Esophagus muscularis mucosa (tissue), 4 donors: ENCODE measurements at regions not wholly inside any gene's neighbourhood (a gene's known extent, or its start where the extent isn't known, plus 50 kb on each side); places are given as distances from the start of the nearest gene placed in this dataset.

ENCODE experiments used
- DNase-seq: peaks from one replicate; pipeline ENCODE4 v3.0.0-alpha.2; 2017; ENCODE audit errors: extremely low spot score
- H3K27ac ChIP-seq, 4 donors: fragments of 200-600 bp; sonication (generic); replicated peaks in 1 of 4; 1 replicate in 3 of 4; 2 replicates in 1 of 4; pipeline ENCODE4 v1.5.1; 2016 to 2019; ENCODE audit warnings: mild to moderate bottlenecking in 1 of 4
- H3K27me3 ChIP-seq, 4 donors: fragments of 200-600 bp; sonication (generic); one replicate each; pipeline versions ENCODE4 v1.5.1 to v1.6.0; 2016 to 2019
- H3K36me3 ChIP-seq, 4 donors: fragments of 200-600 bp; sonication (generic); one replicate each; pipeline ENCODE4 v1.5.1; 2016 to 2019
- H3K4me1 ChIP-seq, 4 donors: fragments of 200-600 bp; sonication (generic); one replicate each; pipeline ENCODE4 v1.5.1; 2016 to 2019
- H3K4me3 ChIP-seq, 4 donors: fragments of 200-600 bp; sonication (generic); 1 replicate in 2 of 4; 2 replicates in 2 of 4; pipeline ENCODE4 v1.5.1; 2016 to 2019; ENCODE audit warnings: mild to moderate bottlenecking in 4 of 4, moderate library complexity in 1 of 4
- H3K9me3 ChIP-seq, 4 donors: fragments of 200-600 bp; sonication (generic); 1 replicate in 3 of 4; 2 replicates in 1 of 4; pipeline ENCODE4 v1.5.1; 2016 to 2019
- CTCF ChIP-seq, 3 experiments: fragments of 200-600 bp in 2 of 3; fragments of 450-650 bp in 1 of 3; sonication (generic) in 2 of 3; IDR thresholded peaks; one replicate each; pipeline ENCODE4 v1.5.1; 2017 to 2019; ENCODE audit warnings: antibody characterized with exemption in 3 of 3, mild to moderate bottlenecking in 2 of 3, moderate library complexity in 1 of 3
- EP300 ChIP-seq: sonication (generic); formaldehyde crosslinking; IDR thresholded peaks from one replicate; pipeline ENCODE4 v1.6.1; 2017; ENCODE audit warnings: antibody characterized with exemption
- POLR2A ChIP-seq: fragments of 450-650 bp; IDR thresholded peaks from one replicate; pipeline ENCODE4 v1.6.1; 2017; ENCODE audit warnings: antibody characterized with exemption, moderate library complexity, mild to moderate bottlenecking, low read depth
- POLR2AphosphoS5 ChIP-seq, 2 donors: sonication (generic); formaldehyde crosslinking; IDR thresholded peaks; one replicate each; pipeline ENCODE4 v1.6.1; 2017; ENCODE audit warnings: antibody characterized with exemption in 2 of 2
- WGBS: methylation state at CpG from one replicate; pipeline ENCODE4 v1.1.5; 2018; 5-methylcytosine and 5-hydroxymethylcytosine counted together
- intact Hi-C: fragments of 100-400 bp; cut with DNase I; formaldehyde crosslinking; loops from one replicate; pipeline ENCODE4 v1.15.1; 2023

- no peaks in the 10 kb centered on the region for H3K9me3 ChIP-seq
- H3K27ac ChIP-seq, result no peak overlapping the region
- no peaks in the 10 kb centered on the region for H3K36me3 ChIP-seq
- no peak for DNase-seq
- H3K4me1 ChIP-seq, result no peaks in the 10 kb centered on the region
- TF ChIP-seq EP300, result no peak
- TF ChIP-seq CTCF (IDR thresholded peaks at IDR 0.05), result no peak
- intact Hi-C loops, result no loop called here
- WGBS, result 88% methylated on average over 6 of the region's 6 CpGs
- H3K4me3 ChIP-seq, result no peak overlapping the region
- H3K27me3 ChIP-seq, result no peaks in the 10 kb centered on the region
Measured at GRCh38 chr12:90627180-90627896, 327.6 kb downstream of the CCER1 start.

- no peak for DNase-seq
- TF ChIP-seq POLR2AphosphoS5 (IDR thresholded peaks at IDR 0.05) (no peak), EP300 (no peak), CTCF (IDR thresholded peaks at IDR 0.05) (no peak), POLR2A (no peak)
- H3K27ac ChIP-seq, result no peak overlapping the region
- 69% methylated on average over 3 of the region's 3 CpGs for WGBS
- H3K36me3 ChIP-seq, result no peaks in the 10 kb centered on the region
- peaks cover 0 to 6% (median 0%) of the 10 kb centered on the region in 4 donors for H3K4me1 ChIP-seq
- no peaks in the 10 kb centered on the region for H3K9me3 ChIP-seq
- intact Hi-C loops, result no loop called here
- H3K27me3 ChIP-seq, result no peaks in the 10 kb centered on the region
- H3K4me3 ChIP-seq, result no peak overlapping the region
Measured at GRCh38 chr12:90622431-90622830, 332.5 kb downstream of the CCER1 start.

GRCh38 chr12:90621927-90622326 lies 333.0 kb downstream of the CCER1 start:
- WGBS, result 77% methylated on average over 2 of the region's 2 CpGs

GRCh38 chr12:90619943-90620342 lies 335.0 kb downstream of the CCER1 start:
- Histone ChIP-seq H3K4me1 (peaks cover 0 to 6% (median 0%) of the 10 kb centered on the region in 4 donors), H3K9me3 (no peaks in the 10 kb centered on the region), H3K4me3 (no peak overlapping the region), H3K27ac (no peak overlapping the region), H3K27me3 (no peaks in the 10 kb centered on the region), H3K36me3 (no peaks in the 10 kb centered on the region)
- intact Hi-C loops, result no loop called here
- no peak for TF ChIP-seq CTCF (IDR thresholded peaks at IDR 0.05)
- no peak for TF ChIP-seq POLR2AphosphoS5 (IDR thresholded peaks at IDR 0.05)
- no peak for TF ChIP-seq EP300
- TF ChIP-seq POLR2A, result no peak
- 68% methylated on average over 2 of the region's 2 CpGs for WGBS
- DNase-seq, result no peak

More at GRCh38 chr12:90621927-90622326, 333.0 kb downstream of the CCER1 start:
- Histone ChIP-seq H3K36me3 (no peaks in the 10 kb centered on the region), H3K4me1 (peaks cover 0 to 6% (median 0%) of the 10 kb centered on the region in 4 donors), H3K4me3 (no peak overlapping the region), H3K27me3 (no peaks in the 10 kb centered on the region), H3K9me3 (no peaks in the 10 kb centered on the region), H3K27ac (no peak overlapping the region)
- intact Hi-C loops, result no loop called here
- TF ChIP-seq POLR2A (no peak), CTCF (IDR thresholded peaks at IDR 0.05) (no peak), EP300 (no peak), POLR2AphosphoS5 (IDR thresholded peaks at IDR 0.05) (no peak)
- DNase-seq, result no peak

- Histone ChIP-seq H3K27me3 (no peaks in the 10 kb centered on the region), H3K9me3 (no peaks in the 10 kb centered on the region), H3K4me3 (no peak overlapping the region), H3K27ac (no peak overlapping the region), H3K4me1 (peaks cover 0 to 6% (median 0%) of the 10 kb centered on the region in 4 donors), H3K36me3 (no peaks in the 10 kb centered on the region)
- TF ChIP-seq CTCF (IDR thresholded peaks at IDR 0.05), result no peak
- no peak for TF ChIP-seq POLR2AphosphoS5 (IDR thresholded peaks at IDR 0.05)
- TF ChIP-seq EP300, result no peak
- no peak for TF ChIP-seq POLR2A
- no peak for DNase-seq
- intact Hi-C loops, result no loop called here
Measured at GRCh38 chr12:90618586-90618985, 336.4 kb downstream of the CCER1 start.
